HG02678 (cell line): ENCODE measurements at regions not wholly inside any gene's neighbourhood (a gene's known extent, or its start where the extent isn't known, plus 50 kb on each side); places are given as distances from the start of the nearest gene placed in this dataset.
"Not testable (repeated sequence)": the region's sequence is repeated elsewhere in the genome, so short reads cannot be mapped to it uniquely, and the experiment has no call there.

Experiments
- ATAC-seq: cut with Tn5 transposase; IDR thresholded peaks from one replicate; pipeline ENCODE4 v1.9.1; 2021; ENCODE audit warnings: mild to moderate bottlenecking, moderate library complexity; ENCODE audit not compliant: unreplicated experiment

DNA sequence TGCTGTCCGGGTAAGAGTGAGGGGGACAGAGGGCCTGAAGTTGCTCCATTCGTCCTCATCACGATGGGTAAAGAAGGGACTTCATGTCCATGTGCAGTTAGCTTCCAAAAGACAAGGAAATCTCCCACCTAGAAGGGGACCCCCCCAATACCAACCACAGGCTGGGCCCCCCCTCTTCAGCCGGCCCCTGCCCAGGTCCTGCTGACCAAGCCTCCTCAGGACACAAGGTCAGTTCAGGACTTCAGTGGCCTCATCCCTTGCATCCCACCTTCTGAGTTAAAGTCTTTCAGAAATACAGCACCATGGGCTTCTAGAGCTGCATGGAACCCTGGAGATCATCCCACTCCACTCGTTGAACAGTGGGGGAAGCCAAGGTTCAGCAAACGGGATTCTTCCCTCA is 115.4 kb upstream of the ERG start:
- no peak for ATAC-seq

DNA sequence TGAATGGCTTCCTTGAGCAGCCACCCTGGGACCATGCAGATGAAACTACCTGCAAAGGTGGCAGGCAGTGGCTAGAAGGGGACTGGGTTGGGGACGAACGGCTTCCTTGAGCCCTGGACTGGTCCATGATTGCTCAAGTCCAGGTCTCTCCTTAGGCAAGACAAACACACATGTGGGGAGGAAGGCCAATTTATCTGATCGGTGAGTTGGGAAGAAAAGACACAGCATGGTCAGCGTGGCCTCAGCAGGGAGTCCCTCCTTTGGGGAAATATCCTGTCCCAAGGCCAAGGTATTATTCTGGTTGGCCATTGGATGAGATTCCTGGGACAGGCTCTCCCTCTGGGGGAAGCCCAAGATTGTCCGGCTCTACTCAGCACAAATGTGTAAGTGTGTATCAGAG is 116.3 kb upstream of the ERG start:
- no peak for ATAC-seq

DNA sequence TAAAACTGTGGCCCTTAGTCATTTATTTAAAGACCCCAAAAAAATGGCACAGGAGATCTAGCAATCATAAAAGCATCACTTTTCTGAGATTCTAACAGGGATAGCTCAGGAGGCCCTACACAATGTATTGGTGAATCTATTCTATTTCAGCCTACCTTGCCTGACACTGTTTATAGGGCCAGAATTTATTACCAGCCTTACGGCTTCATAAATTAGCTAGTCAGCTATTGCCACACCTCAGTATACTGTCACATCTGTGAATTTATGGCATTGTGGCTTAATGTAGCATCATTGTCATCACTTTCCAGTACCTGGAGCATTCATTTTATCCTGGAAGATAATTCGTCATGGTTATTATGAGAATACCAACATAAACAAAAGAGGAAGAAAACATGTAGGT is 121.2 kb upstream of the ERG start:
- no peak for ATAC-seq

DNA sequence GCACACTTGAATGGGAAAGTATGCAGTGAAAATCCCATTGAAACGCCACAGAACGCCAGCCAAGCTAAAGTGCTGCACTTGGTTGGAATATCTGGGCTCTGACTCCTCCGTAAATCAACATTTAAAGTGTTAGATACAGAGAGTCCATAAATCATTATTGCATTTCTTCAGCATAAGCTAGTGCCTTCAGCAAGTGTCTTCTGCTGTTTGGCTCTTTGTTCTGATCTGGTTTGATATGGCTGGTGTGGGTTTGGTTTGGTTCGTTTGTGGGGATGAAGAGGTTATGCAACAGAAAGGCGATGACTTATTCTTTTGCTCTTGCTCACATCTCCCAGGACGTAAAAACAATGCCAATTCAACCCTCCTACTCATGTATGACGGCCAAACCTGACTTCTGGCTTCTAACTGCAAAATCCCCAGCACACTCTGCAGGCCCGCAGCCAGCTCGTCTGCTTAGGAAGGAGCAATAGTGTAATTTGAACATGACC is 121.8 kb upstream of the ERG start:
- ATAC-seq: no peak

DNA sequence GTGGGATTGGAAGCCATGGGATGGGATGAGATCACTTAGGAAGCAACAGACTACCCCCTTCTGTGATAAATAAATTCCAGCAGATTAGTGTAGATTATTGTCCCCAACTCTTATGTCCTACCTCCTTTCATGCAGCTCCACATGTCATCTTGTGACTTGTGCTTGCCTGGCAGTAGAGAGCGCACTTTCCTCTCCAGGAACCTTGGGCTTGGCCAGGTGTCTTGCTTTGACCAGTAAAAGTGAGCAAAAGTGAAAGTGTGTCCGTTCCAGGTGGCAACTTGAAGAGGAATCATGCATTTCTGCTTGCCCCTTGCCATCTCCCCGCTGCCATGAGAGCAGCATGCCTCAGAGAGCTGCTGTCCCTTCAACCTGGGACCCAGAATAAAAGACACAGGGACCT is 122.9 kb upstream of the ERG start:
- no peak for ATAC-seq

DNA sequence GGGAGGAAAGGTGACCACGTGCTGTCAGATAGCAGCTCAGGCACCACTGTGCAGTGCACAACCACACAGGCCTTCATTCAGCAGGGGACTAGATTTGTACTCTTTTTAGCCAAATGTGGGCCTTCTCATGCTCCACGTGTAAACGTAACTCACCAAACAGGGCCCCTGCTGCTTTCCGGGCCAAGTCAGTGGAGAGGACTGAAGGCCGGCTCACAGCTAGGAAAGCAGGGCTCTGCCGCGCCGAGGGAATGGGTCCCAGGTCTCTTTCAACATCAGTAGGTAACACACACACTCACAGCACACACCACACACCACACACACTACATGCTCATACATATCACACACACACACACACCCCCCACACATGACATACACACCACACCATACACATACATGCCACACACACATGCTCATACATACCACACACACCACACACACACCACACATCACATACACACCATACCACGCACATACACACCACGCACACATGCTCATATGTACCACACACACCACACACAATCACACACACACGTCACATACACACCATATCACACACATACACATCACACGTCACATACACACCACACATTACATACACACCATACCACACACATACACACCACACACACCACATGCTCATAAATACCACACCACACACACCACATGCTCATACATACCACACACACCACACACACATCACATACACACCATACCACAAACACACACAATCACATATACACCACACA is 124.0 kb upstream of the ERG start:
- no peak for ATAC-seq

DNA sequence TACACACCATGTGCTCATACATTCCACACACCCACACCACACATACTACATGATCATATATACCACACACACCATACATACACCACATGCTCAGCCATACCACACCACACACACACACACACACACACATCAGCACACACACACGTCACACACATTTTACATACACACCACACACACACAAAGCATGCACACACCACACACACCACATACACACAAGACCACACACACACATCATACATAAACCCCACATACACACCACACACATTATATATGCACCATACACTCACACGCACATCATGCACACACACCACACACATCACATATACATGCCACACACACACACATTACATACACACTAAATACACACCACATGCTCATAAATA is 124.5 kb upstream of the ERG start:
- no peak for ATAC-seq

DNA sequence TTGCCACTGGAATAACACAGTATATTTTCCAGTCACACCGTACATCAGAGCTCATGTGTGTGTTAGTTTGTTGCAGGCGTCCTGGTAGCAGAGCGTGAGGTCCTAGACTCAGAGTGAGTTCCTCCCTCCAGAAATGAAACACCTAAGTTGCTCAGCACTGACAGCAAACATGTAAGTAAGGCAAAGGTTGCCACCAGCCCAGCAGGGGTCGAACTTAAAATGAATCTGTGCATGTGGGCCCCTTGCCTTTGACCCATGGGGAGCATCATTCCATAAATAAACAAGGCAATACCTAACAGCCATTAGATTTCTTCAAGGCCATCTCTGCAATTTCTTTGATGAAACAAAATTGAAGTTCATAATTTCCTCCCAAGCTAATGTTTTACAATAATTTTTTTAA is 125.3 kb upstream of the ERG start:
- ATAC-seq: no peak

DNA sequence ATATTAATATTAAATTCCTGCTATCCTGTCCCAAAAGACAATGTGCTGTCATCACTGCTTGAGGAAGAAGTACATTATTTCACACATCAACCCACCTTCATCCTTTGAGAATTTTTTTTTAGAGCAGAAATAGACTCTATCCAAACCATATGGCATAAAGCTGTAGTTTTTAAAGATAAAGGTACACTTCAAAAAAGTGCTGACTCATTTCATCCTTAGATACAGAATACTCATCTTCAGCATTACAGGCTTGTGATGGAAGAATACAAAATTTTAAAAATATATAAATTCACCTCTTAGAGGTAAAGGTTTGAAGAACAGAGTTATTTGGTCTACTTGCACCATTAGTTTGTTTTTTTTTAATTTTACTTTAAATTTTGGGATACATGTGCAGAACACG is 126.7 kb upstream of the ERG start:
- ATAC-seq: no peak

DNA sequence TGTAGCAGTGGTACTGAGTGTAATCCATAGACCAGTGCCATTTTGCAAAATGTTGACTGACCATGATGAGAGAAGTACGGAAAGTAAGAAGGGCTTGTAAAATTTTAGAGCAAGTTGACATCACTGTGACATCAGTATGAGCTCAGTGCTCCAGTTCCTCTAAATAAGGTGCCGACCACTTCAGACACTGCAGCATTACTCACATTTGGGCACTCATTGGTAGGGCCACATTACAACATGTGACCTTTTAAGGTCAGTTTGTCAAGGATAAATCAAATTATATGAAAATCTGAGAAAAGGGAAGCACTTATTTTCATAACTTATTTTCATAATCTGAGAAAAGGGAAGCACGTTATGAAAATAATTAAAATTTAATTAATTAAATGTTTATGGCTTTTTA is 128.0 kb upstream of the ERG start:
- ATAC-seq: no peak

DNA sequence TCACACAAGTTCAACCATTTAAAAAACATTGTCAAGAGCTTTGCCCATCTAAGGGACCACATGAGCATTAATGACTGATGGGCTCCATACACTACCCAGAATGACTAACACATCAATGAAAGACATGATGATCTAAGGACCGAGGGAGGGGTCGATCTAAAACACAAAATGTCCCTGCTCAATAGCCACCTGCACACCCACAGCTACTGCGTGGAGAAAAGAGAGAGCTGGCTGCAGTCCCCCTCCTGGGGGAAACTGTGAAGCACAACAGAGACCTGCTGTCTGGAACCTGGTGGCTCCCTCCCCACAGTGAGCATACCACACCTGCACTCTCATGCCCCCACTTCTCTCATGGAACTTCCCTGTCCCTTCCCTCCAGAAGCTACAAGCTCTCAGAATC is 130.1 kb upstream of the ERG start:
- no peak for ATAC-seq

DNA sequence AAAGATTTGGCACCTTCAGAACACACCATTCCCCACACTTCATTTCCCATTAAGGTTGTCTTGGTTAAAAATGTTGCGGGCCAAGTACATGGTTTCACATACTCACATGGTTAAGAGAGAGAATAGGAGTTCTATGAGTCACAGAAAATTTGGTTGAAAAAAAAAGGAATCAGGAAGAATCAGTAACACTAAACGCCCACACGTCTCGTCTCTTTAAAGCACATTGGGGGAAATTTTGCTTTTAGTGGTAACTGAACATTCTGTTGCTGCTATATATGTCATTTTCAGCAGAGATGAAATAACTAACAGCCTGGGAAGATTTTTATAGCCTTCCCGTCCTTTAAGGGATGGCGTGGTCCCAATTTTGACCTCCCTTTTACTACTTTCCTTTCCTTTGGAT is 132.9 kb upstream of the ERG start:
- ATAC-seq: no peak

DNA sequence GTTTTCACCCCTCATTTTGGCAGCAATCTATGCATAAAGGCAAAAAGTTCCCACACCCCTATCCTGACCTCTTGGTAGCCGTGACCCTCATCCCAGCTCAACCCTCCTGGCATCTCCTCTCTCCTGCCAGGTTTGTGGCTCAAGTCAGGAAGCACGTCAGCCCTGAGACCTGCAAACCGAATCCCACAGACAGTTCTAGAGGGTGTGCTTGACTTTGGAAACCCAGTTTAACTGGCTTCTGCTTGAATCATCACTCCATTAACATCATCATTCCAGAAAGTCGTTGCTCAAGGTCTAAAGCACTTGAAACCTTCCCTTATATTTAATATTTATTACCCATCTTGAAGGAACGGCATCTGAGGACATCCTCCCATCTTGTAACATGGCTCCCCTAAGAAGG is 133.4 kb upstream of the ERG start:
- no peak for ATAC-seq

DNA sequence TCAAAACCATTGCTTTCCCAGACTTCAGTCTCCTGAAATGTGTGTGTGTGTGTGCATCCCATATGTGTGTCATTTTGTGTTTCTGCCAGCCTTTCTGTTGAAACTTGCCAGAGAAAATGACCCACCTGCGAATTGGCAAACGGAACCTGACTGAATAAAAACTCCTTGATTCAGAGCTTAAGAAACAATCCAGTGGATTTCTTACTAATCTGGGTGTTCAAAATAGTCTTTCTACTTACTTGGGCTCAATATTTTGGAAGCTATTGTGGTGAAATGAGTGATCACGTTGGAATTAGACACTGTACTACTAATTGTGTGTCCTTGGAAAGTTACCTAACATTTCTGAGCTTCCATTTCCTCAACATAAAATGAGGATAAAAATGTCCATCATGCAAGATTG is 138.9 kb upstream of the ERG start:
- no peak for ATAC-seq

DNA sequence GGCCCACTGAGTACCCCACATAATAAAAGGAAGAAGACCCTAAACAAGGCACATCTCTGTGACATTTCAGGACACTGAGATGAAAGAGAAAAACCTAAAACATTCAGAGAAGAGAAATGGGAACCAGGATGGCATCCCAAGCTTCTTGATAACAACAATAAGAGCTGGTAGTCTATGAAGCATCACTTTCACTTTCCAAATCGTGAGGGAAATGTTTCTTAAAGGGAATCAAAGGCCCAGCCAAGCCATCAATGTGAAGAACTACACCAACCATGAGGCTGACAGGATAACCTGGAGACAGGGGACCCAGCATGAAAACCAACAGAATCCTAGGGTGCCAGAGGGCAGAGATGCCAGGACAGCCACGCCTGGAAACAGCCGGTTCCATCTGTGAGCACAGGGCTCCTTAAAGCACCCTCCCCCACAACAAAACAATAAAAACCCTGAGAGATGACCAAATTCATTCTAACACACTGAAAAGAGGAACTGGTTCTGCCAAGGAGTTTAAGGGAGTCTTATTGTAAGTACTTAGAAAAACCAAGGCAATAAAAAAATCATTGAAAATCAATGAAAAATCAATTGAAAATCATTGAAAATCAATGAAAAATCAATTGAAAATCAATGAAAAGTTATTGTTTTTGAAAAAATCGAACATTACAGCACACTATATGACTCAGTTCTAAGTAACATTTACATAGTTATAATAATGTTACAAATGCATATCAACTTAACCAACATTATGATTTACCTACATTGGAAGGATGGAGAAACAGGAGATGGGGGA is 141.5 kb upstream of the ERG start:
- ATAC-seq: no peak

DNA sequence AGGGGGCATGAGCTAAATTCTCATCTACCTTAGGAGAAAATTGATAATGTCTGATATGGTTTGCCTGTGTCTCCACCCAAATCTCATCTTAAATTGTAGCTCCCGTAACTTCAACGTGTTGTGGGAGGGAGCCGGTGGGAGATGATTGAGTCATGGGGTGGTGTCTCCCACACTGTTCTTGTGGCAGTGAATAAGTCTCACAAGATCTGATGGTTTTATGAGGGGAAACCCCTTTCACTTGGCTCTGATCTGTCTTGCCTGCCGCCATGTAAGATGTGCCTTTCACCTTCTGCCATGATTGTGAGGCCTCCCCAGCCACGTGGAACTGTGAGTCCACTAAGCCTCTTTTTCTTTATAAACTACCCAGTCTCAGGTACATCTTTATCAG is 142.1 kb upstream of the ERG start:
- not testable (repeated sequence) for ATAC-seq

DNA sequence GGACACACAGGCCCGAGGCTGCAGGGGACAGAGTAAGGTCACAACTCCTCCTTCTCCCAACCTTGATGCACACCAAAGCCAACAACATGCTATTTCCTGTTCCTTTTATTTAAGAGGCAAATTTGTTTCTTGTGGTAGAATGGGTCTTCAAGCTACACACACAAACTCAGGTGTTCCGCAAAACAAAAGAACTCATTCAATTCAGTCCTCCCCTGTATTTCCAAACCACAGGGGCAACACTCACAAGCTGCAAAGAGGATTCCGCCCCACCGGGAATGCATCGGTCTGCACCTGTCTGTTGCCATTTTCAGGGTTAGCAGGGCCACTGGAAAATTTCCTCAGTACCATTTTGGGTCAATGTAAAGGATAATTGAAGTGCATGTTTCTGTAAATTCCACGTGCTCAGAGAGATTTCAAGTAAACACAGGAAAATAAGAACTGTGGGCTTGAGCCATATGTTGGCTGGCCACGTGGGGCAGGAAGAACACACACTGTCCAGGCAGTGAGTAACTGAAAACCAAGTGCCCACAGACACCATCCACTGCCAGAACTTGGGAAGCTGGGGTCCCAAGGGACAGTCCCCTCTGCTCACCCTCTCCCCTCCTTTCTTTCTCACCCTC is 145.2 kb upstream of the ERG start:
- ATAC-seq: no peak

DNA sequence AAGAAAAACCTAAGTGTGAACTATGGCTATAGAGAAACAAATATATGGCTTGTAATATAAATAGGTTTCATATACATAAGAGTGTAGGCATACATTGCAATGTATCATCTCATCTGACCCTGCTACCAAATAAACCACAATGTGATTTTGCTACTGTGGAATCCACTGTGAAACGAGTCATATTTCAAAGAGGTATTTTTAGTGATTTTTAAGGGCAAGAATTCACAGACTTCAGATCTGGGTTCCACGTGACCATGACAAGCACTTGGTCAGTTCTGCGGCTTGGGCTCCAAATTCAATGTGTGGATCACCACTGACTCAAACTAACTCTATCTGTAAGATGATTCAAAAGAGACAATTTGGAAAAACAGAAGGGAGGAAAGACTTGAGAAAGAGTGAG is 147.0 kb upstream of the ERG start:
- no peak for ATAC-seq

DNA sequence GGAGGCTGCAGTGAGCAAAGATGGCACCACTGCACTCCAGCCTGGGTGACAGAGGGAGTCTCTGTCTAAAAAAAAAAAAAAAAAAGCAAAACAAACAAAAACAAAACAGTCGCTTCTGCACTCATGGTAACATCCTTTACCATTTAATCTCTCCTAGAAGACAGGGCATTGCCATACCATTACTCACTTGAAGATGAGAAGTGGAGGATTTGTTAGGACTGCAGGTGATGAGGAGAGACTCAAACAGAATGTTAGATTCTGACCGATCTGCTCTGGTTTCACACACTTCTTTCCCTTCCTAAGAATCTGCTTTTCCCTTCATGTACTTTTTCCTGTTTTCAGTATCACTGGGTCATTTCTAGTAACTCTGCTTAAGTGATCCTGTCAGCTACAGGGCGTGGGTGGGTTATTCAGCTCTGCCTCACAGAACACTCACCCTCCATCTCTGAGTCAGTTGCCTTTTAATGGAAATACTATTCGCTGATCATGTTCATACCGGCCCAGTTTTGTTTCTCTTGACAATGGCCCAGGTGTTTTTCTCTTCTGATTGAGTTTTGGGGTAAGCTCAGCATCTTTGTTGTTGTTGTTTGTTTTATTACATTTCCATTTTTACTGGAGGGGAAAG is 148.0 kb upstream of the ERG start:
- no peak for ATAC-seq

DNA sequence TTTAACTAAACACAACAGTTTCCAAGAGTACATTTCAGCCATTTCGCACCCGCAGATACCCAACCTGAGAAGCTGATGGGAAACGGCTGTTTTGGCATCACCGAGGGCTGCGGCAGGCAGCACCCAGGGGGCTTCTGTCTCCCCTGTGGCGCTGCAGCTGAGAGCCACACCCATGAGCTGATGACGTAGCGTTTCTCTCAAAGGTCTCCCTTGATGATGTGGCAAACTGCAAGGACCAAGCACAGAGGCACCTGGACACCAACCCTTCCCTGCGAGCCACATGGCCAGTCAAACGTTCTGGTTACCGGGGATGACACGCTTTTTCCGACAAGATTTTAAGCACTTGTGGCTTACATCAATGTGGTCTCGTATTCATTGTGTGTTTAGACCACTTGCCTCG is 150.8 kb upstream of the ERG start:
- no peak for ATAC-seq

DNA sequence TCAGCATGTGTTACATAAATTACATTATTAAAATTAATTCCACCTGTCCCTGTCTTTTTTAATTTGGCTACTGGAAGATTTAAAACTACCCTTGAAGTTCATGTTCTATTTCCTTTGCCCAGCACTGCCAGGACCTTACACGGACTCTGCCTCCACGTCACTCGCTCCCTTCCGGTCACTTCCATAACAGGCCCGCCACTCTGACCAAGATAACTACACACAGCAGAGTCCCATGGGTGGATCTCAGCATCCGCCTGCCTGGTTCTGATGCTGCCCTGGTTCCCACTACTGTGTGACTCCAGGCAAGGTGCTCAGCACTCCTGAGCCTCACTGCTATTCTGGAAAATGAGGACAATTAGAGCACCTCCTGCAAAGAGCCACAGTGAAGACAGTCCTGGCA is 153.3 kb upstream of the ERG start:
- ATAC-seq: no peak

DNA sequence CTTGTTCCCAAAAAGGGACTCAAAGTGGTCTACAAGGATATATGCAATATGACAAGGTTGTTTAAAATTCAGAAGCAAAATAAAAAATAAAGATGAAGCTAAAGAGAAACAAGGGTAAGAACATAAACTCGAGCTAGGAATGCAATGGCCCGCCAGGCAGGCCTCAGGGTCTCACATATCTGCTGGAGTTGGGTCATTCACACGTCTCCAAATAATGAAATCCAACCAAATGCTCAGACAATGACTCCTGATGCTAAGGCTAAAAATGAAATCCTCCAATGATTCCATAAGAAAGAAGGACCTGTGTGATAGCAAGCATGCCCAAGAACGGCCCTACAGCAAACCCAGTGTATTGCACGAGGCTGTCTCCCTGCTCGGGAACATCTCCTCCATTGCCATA is 153.3 kb upstream of the ETS2 start:
- ATAC-seq: no peak
